H1 (cell line): ENCODE measurements at regions not wholly inside any gene's neighbourhood (a gene's known extent, or its start where the extent isn't known, plus 50 kb on each side); places are given as distances from the start of the nearest gene placed in this dataset.

ENCODE experiments used
- ATF3 ChIP-seq: IDR thresholded peaks from 2 replicates; pipeline ENCODE4 v1.6.1; 2011; ENCODE audit warnings: low read depth, mild to moderate bottlenecking, low read length; ENCODE audit not compliant: insufficient read depth
- BRCA1 ChIP-seq: IDR thresholded peaks from 2 replicates; pipeline ENCODE4 v1.6.1; 2012; ENCODE audit warnings: low read depth, low read length, improper control_type of control experiment
- CREB1 ChIP-seq: IDR thresholded peaks from 2 replicates; pipeline ENCODE4 v1.6.1; 2012; ENCODE audit warnings: inconsistent platforms
- RBBP5 ChIP-seq: IDR thresholded peaks from 2 replicates; pipeline ENCODE4 v1.7.1; 2012; ENCODE audit warnings: low read depth, mild to moderate bottlenecking, inconsistent platforms, low read length, moderate library complexity, borderline replicate concordance
- TAF7 ChIP-seq: optimal IDR thresholded peaks from 2 replicates; pipeline ENCODE3; 2011; ENCODE audit warnings: low read depth, mild to moderate bottlenecking, inconsistent platforms, low read length, moderate library complexity, borderline replicate concordance

GRCh38 chr17:68737761-68738443, 136.7 kb upstream of the FAM20A start (continued):
- TF ChIP-seq ATF3 (no peak), CREB1 (no peak), RBBP5 (no peak), BRCA1 (no peak), TAF7 (no peak)
